HG02938 (cell line): ENCODE measurements at regions not wholly inside any gene's neighbourhood (a gene's known extent, or its start where the extent isn't known, plus 50 kb on each side); places are given as distances from the start of the nearest gene placed in this dataset.
"Not testable (repeated sequence)": the region's sequence is repeated elsewhere in the genome, so short reads cannot be mapped to it uniquely, and the experiment has no call there.

Source experiments
- ATAC-seq: cut with Tn5 transposase; IDR thresholded peaks from one replicate; pipeline ENCODE4 v1.9.1; 2021; ENCODE audit warnings: mild to moderate bottlenecking, moderate library complexity; ENCODE audit not compliant: unreplicated experiment

DNA sequence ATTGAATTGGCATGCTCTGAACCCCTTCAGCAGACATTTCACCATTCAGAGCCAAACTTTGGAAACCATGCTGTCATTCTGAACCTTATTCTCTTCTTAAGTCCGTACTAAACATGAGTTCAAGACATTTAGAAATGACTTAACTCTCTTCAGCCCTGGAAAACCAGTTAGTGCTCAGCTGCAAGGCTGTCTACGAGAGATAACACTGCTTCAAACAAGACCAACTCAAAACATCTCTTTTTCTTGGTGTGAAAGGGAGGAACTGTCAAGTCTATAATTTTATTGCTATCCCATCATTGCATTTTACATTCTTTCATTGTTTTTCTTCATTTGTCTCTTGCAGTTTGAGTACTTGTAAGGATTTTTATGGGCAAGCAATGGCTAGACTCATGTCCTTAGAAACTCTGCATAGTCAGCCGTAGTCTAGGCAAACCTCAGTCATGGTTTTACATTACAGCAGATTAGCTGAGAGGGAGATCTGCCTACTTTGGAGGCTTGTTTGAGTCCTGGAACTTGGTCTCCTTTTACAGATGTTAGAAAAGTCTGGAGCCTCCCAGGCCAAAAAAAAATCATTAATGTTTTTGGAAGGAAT lies 120.6 kb upstream of the JADE1 start:
- no peak for ATAC-seq

DNA sequence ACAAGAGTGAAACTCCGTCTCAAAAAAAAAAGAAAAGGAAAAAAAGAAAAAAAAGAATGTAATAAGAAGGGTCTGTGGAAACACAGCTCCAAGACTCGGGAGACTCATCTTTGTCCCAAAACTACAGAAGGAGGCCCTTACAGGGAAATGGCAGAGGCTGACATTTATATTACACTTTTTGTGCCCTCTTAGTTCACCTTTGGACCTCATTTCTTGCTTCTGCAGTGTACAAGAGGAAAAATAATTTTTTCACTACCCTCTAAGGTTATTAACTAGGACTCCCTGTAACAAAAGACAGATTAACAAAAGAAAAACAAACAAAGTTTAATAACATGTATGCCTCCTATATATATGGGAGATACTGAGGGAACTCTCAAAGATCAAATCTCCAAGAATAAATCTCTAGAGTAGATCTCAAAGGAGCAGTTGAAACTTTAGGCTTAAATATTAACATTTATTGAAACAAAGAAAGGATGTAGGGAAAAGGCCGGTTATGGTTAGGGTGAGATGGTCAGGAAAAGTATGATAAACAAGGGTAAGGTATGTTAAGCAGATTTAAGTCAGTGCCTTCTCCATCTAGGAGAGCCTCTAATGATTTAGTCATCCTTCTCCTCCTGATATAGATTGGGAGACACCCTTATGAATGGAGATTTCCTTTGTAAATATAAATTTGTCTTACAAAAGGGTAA lies 121.3 kb upstream of the JADE1 start:
- no peak for ATAC-seq

DNA sequence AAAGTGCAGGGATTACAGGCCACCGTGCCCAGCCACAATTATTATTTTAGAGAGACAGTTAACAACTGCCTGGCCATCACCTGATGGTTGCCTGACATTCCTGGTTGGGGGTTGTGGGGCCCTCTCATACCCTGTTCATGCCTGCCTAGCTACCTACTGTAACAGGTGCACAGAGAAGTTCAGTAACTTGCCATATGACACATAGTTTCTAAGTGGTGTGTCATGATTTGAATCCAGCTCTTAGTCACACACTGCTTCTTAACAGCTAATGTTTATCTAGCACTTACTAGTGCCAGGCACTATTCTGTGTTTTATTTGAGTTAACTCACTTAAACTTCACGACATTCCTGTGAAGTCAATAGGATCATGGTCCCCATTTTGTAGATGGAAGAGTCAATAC lies 122.7 kb upstream of the JADE1 start:
- no peak for ATAC-seq

DNA sequence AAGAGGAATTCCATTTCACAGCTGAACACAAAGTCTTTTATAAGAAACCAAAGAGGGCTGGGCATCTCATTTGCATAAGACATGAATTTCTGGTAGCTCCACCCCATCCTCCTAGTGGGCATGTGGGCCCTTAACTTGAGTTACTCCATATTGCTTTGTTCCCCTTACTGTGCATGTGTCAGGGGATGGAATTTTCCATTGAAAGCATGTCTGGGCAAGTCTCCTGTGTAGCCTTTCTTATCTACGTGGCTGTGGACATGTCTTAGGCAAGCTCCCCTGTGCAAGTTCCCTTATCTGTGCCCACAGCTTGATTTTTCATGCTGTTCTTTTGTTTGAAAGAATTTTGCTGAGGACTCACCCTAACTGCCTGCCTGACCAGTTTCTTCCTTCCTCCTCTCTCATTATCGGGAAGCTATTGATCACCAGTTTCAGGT lies 123.5 kb upstream of the JADE1 start:
- no peak for ATAC-seq

DNA sequence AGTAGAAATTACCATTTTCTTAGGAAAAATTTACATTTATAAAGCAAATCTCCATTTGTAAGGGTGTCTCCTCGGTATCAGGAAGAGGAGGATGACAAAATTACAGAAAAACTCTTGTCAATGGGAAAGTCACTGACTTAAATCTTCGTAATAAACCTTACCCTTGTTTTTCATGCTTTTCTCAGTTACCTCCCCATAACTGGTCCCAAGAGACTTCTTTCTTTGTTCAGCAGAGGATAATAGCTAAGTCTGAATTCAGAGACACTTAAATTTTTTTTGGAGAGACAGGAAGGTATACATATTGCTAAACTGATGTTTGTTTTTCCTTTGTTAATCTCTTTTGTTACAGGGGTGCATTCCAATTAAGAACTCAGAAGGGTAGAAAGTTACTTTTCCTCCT lies 125.5 kb upstream of the JADE1 start:
- ATAC-seq = no peak

DNA sequence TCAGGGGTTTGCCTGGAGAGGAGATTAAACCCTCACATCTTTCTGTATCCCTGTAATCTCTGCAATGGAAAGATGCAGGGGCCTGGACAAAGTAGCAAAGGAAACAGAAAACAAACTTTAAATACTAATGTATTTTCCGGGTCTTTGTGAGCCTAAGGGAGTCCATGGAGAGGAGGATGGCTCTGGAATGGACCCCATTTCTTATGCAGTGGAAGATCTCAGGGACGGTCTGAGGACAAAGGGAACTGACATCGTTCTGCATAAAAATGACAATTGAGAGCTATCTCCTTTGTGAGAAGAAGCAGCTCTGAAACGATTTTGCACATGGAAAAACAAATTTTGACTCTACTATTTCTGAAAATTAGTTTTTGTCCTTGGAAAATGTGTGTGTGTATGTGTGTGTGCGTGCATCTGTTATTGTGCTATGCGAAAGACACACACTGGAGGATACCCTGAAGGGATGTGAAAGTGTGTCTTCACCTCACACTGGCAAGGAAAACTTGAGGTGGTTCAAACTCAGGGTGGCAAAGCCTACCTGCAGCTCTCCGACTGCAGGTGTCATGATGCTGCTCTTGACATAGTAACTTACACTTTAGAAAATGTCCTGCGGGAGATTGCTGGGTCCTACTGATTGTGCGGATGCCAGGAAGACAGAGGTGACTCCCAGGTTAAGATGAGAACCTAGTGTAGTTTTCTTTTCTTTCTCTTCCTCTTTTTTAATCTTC lies 126.4 kb upstream of the JADE1 start:
- no peak for ATAC-seq

DNA sequence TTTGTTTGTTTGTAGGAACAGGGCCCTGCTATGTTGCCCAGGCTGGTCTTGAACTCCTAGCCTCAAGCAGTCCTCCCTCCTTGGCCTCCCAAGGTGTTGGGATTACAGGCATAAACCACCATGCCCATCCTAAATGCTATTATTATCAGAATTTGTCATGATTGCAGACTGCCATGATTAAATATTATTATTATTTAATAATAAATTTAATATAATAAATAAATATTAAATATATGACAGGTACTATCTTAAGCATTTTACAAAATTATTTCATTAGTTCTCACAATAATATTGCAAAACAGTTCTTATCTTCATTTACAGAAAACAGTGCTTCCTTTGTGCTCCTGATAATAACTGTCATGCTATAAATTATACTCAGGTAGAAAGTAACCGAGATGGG lies 133.4 kb upstream of the JADE1 start:
- ATAC-seq = no peak

DNA sequence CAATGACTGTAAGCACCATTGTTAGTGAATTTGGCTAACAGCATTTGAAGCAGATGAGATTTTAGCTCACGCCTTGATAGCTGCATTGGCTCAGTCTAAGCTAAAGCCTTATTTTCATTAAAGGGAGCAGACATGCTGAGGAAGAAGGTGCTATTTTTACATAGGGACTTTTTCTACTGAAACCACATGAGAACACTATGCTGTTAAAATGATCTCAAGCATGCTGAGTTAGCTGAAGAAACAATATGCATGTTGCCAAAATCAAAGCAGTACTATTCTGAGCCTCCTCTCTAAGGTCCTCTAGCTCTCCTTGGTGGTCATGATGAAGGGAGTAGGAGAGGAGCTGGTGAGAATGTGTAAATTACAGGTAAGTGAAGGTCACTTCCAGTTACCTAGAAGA lies 134.4 kb upstream of the JADE1 start:
- peak; percentile 88 for ATAC-seq

DNA sequence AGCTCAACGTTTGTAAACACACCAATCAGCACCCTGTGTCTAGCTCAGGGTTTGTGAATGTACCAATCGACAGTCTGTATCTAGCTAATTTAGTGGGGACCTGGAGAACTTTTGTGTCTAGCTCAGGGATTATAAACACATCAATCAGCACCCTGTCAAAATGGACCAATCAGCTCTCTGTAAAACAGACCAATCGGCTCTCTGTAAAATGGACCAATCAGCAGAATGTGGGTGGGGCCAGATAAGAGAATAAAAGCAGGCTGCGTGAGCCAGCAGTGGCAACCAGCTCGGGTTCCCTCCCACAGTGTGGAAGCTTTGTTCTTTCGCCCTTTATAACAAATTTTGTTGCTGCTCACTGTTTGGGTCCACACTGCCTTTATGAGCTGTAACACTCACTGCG lies 136.3 kb upstream of the JADE1 start:
- not testable (repeated sequence) for ATAC-seq

DNA sequence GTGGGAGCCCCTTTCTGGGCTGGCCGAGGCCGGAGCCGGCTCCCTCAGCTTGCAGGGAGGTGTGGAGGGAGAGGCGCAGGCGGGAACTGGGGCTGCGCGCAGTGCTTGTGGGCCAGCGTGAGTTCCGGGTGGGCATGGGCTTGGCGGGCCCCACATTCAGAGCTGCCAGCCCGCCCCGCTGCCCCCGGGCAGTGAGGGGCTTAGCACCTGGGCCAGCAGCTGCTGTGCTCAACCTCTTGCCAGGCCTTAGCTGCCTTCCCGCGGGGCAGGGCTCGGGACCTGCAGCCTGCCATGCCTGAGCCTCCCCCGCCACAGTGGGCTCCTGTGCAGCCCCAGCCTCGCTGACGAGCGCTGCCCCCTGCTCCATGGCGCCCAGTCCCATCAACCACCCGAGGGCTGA lies 136.9 kb upstream of the JADE1 start:
- not testable (repeated sequence) for ATAC-seq

DNA sequence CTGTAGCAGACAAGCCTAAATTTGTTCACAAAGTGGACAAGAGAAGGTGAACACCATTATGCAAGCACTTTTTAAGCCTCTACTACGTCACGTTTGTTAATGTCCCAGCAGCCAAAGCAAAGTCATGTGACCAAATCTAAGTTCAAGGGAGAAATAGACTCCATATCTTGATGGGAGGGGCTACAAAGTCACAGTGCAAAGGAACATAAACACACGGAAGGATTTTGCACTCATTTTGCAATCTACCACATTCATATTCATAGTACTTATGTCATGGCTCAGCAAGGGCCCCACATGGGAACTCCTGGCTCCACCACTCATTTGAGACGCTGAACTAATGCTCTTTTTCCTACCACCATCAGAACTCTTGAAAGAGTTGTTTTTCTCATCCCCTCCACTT lies 139.0 kb upstream of the JADE1 start:
- ATAC-seq = no peak

DNA sequence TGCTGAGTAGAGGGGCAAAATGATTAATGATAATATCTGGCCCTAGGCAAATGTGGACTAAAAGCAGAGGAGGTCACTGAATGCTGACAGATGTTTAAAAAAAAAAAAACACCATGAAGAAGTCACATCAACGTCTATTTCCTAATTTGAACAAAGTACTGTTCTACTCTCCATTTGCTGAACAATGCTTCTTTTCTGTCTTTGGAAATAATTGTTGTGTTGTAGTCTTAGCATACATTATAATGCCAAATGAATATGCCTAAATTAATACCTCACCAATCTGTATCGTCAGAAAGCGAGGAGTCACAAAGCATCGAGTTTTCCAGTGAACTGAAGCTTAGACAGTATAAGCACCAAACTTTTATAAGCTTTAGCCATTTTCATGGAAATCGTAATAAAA lies 140.9 kb upstream of the JADE1 start:
- no peak for ATAC-seq

DNA sequence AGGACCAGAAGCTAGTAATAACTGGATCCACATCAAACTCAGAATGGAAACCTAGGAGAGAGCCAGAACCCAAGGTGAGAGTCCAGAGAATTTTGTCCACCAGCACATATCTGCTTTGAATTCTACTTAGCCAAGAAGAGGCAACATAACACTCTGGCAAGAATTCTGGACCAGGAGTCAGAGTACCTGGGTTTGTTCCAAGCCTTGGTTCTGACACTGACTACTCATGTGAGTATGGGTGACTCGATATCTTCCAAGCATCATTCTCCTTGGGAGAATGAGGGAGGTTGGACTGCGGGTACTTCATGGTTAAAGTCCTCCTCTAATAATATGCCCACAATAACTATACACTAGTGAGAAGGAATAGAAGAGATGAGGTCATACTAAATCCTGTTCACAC lies 144.0 kb upstream of the JADE1 start:
- ATAC-seq = no peak

DNA sequence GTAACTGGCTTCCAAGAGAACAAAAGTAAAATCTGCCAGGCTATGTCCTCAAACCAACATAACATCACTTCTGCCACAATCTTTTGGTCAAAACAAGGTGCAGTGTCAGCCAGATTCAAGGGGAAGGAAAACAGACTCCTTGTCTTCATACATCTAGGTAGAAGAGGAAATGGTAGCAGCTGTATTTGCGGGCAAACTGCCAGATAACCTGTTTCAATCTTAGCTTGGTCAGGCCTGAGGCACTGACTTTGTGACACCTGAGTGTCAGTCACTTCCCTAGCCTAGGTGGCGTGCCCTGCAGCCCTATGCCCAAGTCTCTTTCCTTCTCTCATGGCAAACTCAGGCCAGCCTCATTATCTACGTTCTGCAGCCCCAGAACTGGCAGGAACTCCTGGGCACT lies 146.2 kb upstream of the JADE1 start:
- no peak for ATAC-seq

DNA sequence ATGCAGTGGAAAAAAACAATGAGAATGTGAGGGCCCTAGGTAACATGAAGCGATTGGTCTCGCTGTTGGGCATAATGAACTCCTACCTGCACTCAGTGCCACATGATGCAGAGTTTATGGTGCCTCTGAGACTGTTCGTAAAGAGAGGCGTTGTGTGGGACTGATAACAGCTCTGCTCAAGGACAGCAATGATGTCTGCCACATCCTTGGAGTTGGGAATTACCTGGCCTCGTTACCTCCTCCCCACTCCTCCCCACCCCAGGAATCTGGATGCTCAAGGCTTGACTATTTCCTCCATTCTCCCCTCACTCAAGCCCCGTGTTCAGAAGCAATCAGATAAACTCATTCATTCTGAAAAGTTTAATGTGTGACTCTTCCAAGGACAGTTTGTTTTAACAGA lies 148.0 kb upstream of the JADE1 start:
- no peak for ATAC-seq

DNA sequence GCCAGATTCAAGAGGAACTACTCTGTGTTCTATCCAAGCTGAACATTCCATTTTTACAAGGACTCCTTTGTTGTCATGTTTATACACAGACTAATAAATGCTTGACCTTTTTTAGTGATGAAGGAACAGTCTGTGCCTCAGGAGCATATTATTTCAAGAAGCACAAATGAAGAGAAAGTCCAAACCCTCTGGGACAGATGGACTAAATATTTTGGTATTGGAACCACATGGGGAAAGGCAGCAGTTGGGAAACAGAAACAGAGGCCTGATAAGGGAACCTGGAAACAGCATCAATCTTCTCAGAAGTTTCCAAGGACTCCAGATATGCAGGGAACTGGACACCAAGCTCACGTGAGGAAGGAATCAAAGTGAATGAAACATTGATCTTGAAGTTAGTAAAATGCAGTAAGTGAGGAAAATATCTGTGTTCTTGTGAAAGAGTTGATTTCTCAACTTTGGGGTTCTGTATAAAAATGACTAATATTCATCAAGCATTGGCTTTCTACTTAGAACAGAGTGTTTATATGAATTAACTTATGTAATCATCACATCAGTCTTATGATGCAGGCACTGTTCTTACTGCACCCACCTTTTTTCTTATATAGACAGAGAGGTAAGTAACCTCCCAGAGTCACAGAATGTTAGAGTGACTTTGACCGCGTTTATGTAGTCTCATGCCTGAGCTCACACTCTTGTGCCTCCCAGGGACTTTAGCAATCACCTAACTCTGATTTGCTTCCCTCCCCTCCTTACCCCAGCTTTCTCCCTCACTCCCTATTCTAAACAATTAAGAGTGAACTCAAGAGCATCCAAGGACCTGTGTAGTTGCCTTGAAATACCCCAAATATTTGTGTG lies 148.9 kb upstream of the JADE1 start:
- ATAC-seq = no peak

DNA sequence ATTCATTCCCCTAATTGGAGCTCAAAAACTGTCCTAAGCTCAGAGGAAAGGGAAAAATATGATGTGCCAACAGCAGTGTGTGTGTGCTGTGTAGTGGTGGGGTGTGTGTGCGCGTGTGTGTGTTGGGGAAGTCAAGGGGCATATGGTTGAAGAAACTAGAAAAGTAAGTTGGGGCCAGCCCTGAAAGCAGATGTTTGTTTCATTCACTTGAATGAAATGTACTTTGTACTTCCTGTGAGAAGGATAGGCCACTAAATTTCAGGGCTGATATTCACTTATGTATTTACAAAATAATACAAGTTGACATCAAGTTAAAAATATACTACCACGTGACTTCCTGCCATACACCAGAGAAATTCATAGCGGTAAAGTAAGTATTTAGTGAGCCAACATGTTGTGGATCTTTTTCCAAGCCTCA lies 151.3 kb upstream of the JADE1 start:
- ATAC-seq = no peak

DNA sequence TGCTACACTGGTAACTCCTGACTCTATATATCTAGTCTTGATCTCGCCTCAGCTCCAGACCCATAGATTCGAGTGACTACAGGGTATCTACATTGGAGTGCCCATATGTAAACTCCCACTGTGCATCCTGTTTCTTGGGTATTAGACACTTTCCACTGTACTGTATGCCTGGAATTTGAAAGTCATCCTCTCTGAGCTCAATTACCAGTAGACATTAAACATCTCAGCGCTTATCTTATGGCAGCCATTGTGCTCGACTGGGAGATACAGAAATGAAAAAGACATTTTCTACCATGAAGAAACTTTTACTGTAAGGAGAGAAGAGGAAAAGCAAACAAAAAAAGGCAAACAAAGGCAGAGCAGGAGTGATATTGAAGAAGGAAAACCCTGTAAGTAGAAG lies 151.9 kb upstream of the JADE1 start:
- no peak for ATAC-seq

DNA sequence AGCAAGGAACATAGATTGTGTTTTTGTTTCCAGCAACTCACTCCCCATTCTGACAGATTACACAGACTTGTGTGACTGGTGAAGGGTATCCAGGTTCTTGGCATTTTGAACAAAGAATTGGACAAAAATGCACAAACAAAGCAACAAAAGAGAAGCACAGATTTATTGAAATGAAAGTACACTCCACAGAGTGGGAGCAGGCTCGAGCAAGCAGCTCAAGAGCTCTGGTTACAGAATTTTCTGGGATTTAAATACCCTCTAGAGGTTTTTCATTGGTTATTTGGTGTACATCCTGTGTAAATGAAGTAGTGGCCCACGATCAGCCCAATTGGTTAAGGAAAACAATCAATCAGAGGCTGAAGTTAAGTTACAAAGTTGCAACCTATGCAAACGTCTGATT lies 155.0 kb upstream of the JADE1 start:
- ATAC-seq = no peak

DNA sequence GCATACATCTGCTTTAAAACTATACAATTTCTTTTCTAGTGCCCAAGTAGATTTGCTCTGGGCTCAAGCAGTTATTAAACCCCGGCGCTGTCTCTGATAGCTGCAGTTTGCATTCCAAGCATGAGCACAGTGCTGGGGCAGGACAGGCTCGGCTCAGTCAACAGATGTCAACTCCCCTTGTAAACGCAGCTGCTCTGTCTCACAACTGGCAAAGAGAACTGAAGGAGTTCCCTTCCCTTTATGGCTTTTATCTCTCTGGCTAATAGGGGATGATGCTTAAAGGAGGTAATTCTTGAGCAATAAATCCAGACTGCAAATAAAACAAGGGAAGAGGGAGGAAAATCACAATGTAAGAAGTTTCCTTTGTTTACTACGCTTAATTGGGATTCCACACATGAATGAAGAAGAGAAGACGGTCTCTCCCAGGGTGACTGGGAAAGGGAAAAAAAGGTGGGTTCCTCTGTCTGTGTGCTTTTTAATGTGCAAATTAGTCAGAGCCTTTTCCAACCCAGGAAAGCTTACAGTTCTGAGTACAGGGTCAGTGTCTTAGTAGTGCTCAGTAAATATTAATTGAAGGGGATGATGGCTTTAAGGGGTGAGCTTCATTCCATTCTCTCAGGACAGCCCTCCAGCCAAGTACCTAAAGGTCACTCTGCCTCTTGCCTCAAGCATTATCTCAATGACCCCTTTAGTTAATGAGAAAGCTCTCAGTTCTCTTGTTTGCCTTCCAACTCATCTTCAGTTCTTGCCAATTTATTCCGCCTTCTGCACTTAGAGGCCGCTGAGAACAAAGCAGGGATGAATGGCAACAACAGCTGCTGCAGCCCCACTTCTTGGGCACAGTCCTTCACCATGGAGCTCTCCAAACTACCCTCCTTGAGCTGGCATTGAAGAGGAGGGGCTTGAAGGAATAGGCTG lies 155.7 kb upstream of the JADE1 start:
- ATAC-seq = no peak
